GM03348 (cell line): ENCODE measurements at regions not wholly inside any gene's neighbourhood (a gene's known extent, or its start where the extent isn't known, plus 50 kb on each side); places are given as distances from the start of the nearest gene placed in this dataset.
"Not testable (repeated sequence)": the region's sequence is repeated elsewhere in the genome, so short reads cannot be mapped to it uniquely, and the experiment has no call there.

Experiments
- DNase-seq: peaks from one replicate; pipeline ENCODE4 v3.0.0; 2012; ENCODE audit warnings: low spot score

- DNase-seq: no peak
Observed at GRCh38 chr4:101418466-101418865, 71.1 kb upstream of the PPP3CA start.

- peak; percentile 12 for DNase-seq
Observed at GRCh38 chr4:101418055-101418454, 70.7 kb upstream of the PPP3CA start.

- DNase-seq: no peak
Observed at GRCh38 chr4:101417046-101417445, 69.7 kb upstream of the PPP3CA start.

- no peak for DNase-seq
Observed at GRCh38 chr4:101415962-101416361, 68.6 kb upstream of the PPP3CA start.

GRCh38 chr4:101414496-101414895, 67.2 kb upstream of the PPP3CA start:
- DNase-seq: no peak

GRCh38 chr4:101411926-101412325, 64.6 kb upstream of the PPP3CA start:
- no peak for DNase-seq

GRCh38 chr4:101411281-101411910, 64.1 kb upstream of the PPP3CA start:
- not testable (repeated sequence) for DNase-seq

GRCh38 chr4:101400096-101400495, 52.8 kb upstream of the PPP3CA start:
- DNase-seq: no peak

- DNase-seq: no peak
Observed at GRCh38 chr4:101398807-101399206, 51.5 kb upstream of the PPP3CA start.
